IMR-90 (cell line): ENCODE measurements at regions not wholly inside any gene's neighbourhood (a gene's known extent, or its start where the extent isn't known, plus 50 kb on each side); places are given as distances from the start of the nearest gene placed in this dataset.

Experiments used
- ATAC-seq: fragments of 200-7000 bp; cut with Tn5 transposase; 2 replicates; pipeline ENCODE4 v1.9.1; 2020; ENCODE audit warnings: low read depth, mild to moderate bottlenecking, moderate library complexity
- BruUV-seq: library from RNA; stranded (reverse); fragments of 400-500 nt; replicated peaks from 2 replicates; lab custom pipeline; 2021; lab: Mats Ljungman, UMichigan
- CTCF ChIA-PET: fragments of 300-600 bp; formaldehyde crosslinking; extraction: SDS; loops from one replicate; lab custom pipeline; 2021; ENCODE audit warnings: antibody characterized with exemption; lab: Yijun Ruan, JAX
- POLR2A ChIA-PET: fragments of 300-600 bp; sonication (Branson Sonifier 250); formaldehyde crosslinking; loops from one replicate; lab custom pipeline; 2022; ENCODE audit warnings: antibody characterized with exemption; ENCODE audit not compliant: unreplicated experiment; lab: Charles Lee
- DNase-seq: peaks from one replicate; pipeline ENCODE4 v3.0.0; 2013
- H2AFZ ChIP-seq: replicated peaks from 2 replicates; pipeline ENCODE3; 2013; ENCODE audit warnings: low read length, mild to moderate bottlenecking; ENCODE audit not compliant: poor library complexity
- H2AK5ac ChIP-seq: 2 replicates; pipeline ENCODE4 v1.6.1; 2013; ENCODE audit warnings: low read depth, low read length, inconsistent platforms
- H2AK9ac ChIP-seq: replicated peaks from 2 replicates; pipeline ENCODE3; 2013; ENCODE audit warnings: mild to moderate bottlenecking, low read depth, low read length, moderate library complexity; ENCODE audit not compliant: poor library complexity
- H2BK120ac ChIP-seq: 2 replicates; pipeline ENCODE4 v1.6.1; 2013; ENCODE audit warnings: low read depth, low read length, inconsistent platforms
- H2BK15ac ChIP-seq: 3 replicates; pipeline ENCODE4 v1.6.1; 2013; ENCODE audit warnings: low read depth, low read length, inconsistent platforms
- H2BK20ac ChIP-seq: 2 replicates; pipeline ENCODE4 v1.6.1; 2013; ENCODE audit warnings: low read depth, mild to moderate bottlenecking, inconsistent platforms, low read length, moderate library complexity
- H2BK5ac ChIP-seq: 2 replicates; pipeline ENCODE4 v1.6.1; 2013; ENCODE audit warnings: mild to moderate bottlenecking, low read depth, low read length, inconsistent platforms; ENCODE audit not compliant: poor library complexity, severe bottlenecking
- H3K14ac ChIP-seq: replicated peaks from 2 replicates; pipeline ENCODE4 v1.6.1; 2013; ENCODE audit warnings: low read depth, low read length, inconsistent platforms
- H3K18ac ChIP-seq: 2 replicates; pipeline ENCODE4 v1.6.1; 2013; ENCODE audit warnings: low read depth, low read length, control low read depth
- H3K23ac ChIP-seq: 2 replicates; pipeline ENCODE4 v1.6.1; 2013; ENCODE audit warnings: low read depth, low read length, inconsistent platforms
- H3K27ac ChIP-seq: 2 replicates; pipeline ENCODE4 v1.5.1; 2013; ENCODE audit warnings: mild to moderate bottlenecking, control low read depth, low read length; ENCODE audit not compliant: insufficient read depth
- H3K27me3 ChIP-seq: 2 replicates; pipeline ENCODE4 v1.6.1; 2013; ENCODE audit warnings: low read length; ENCODE audit not compliant: control insufficient read depth, insufficient read depth
- H3K36me3 ChIP-seq: 2 replicates; pipeline ENCODE4 v1.6.1; 2013; ENCODE audit warnings: low read length, mixed read lengths; ENCODE audit not compliant: control insufficient read depth, insufficient read depth
- H3K4ac ChIP-seq: 2 replicates; pipeline ENCODE4 v1.6.1; 2013; ENCODE audit warnings: low read depth, low read length, inconsistent platforms
- H3K4me1 ChIP-seq: 2 replicates; pipeline ENCODE4 v1.6.1; 2013; ENCODE audit warnings: low read length, mixed read lengths; ENCODE audit not compliant: control insufficient read depth, insufficient read depth
- H3K4me2 ChIP-seq: 2 replicates; pipeline ENCODE4 v1.6.1; 2013; ENCODE audit warnings: low read depth, mild to moderate bottlenecking, control low read depth, low read length, moderate library complexity
- H3K4me3 ChIP-seq: 2 replicates; pipeline ENCODE4 v1.5.1; 2013; ENCODE audit warnings: low read depth, mild to moderate bottlenecking, control low read depth, low read length, moderate library complexity; ENCODE audit not compliant: insufficient read depth
- H3K56ac ChIP-seq: 2 replicates; pipeline ENCODE4 v1.6.1; 2013; ENCODE audit warnings: low read length, inconsistent platforms; ENCODE audit not compliant: insufficient read depth; ENCODE audit errors: extremely low read depth
- H3K79me1 ChIP-seq, 2 experiments: 2 replicates each; pipeline ENCODE4 v1.6.1; 2013; ENCODE audit warnings: low read length in 2 of 2, inconsistent platforms in 1 of 2, low read depth in 1 of 2
- H3K9ac ChIP-seq: 2 replicates; pipeline ENCODE4 v1.6.1; 2013; ENCODE audit warnings: low read depth, low read length, control low read depth
- H3K9me1 ChIP-seq: 2 replicates; pipeline ENCODE4 v1.6.1; 2013; ENCODE audit warnings: low read length, inconsistent platforms; ENCODE audit not compliant: insufficient read depth
- H3K9me3 ChIP-seq: 2 replicates; pipeline ENCODE4 v1.6.1; 2013; ENCODE audit warnings: low read length; ENCODE audit not compliant: control insufficient read depth, insufficient read depth
- H4K20me1 ChIP-seq: 2 replicates; pipeline ENCODE4 v1.6.1; 2013; ENCODE audit warnings: low read length, inconsistent platforms; ENCODE audit not compliant: insufficient read depth
- H4K5ac ChIP-seq: 2 replicates; pipeline ENCODE4 v1.6.1; 2013; ENCODE audit warnings: mild to moderate bottlenecking, low read depth, low read length, control low read depth
- H4K8ac ChIP-seq, 2 experiments: 2 replicates each; pipeline ENCODE4 v1.6.1; 2013; ENCODE audit warnings: low read depth in 2 of 2, low read length in 2 of 2, control low read depth in 1 of 2, inconsistent platforms in 1 of 2
- H4K91ac ChIP-seq: 2 replicates; pipeline ENCODE4 v1.6.1; 2013; ENCODE audit warnings: low read depth, low read length, inconsistent platforms; ENCODE audit not compliant: insufficient read depth
- BHLHE40 ChIP-seq: fragments of 150-350 bp; IDR thresholded peaks from 2 replicates; pipeline ENCODE4 v1.6.1; 2016; ENCODE audit warnings: mild to moderate bottlenecking, low read depth, low read length
- CEBPB ChIP-seq: IDR thresholded peaks from 2 replicates; pipeline ENCODE4 v1.6.1; 2012; ENCODE audit warnings: low read depth, low read length, improper control_type of control experiment
- CHD1 ChIP-seq: IDR thresholded peaks from 2 replicates; pipeline ENCODE4 v1.6.1; 2012; ENCODE audit warnings: low read depth, low read length, improper control_type of control experiment
- CTCF ChIP-seq: conservative IDR thresholded peaks from 2 replicates; pipeline ENCODE4 v1.5.1; 2012; ENCODE audit warnings: mild to moderate bottlenecking, low read depth, low read length, improper control_type of control experiment
- ELK1 ChIP-seq: fragments of 150-350 bp; IDR thresholded peaks from 2 replicates; pipeline ENCODE4 v1.6.1; 2016; ENCODE audit warnings: low read depth, mild to moderate bottlenecking, low read length, moderate library complexity, borderline replicate concordance
- FOS ChIP-seq: fragments of 150-350 bp; IDR thresholded peaks from 2 replicates; pipeline ENCODE4 v1.6.1; 2016; ENCODE audit warnings: low read depth, low read length
- MAFK ChIP-seq: IDR thresholded peaks from 2 replicates; pipeline ENCODE4 v1.6.1; 2012; ENCODE audit warnings: low read depth, low read length, improper control_type of control experiment
- MAZ ChIP-seq: IDR thresholded peaks from 2 replicates; pipeline ENCODE4 v1.6.1; 2012; ENCODE audit warnings: low read depth, mild to moderate bottlenecking, low read length, improper control_type of control experiment, moderate library complexity, borderline replicate concordance
- MXI1 ChIP-seq: IDR thresholded peaks from 2 replicates; pipeline ENCODE4 v1.6.1; 2012; ENCODE audit warnings: low read depth, mild to moderate bottlenecking, low read length, moderate library complexity, borderline replicate concordance
- NFE2L2 ChIP-seq: fragments of 150-350 bp; IDR thresholded peaks from 2 replicates; pipeline ENCODE4 v1.6.1; 2016; ENCODE audit warnings: low read depth, mild to moderate bottlenecking, low read length
- POLR2A ChIP-seq: IDR thresholded peaks from 2 replicates; pipeline ENCODE4 v1.6.1; 2012; ENCODE audit warnings: mild to moderate bottlenecking, low read depth, low read length
- RAD21 ChIP-seq: IDR thresholded peaks from 2 replicates; pipeline ENCODE4 v1.6.1; 2012; ENCODE audit warnings: low read length, improper control_type of control experiment
- RCOR1 ChIP-seq: IDR thresholded peaks from 2 replicates; pipeline ENCODE4 v1.6.1; 2012; ENCODE audit warnings: mild to moderate bottlenecking, low read length, improper control_type of control experiment; ENCODE audit not compliant: insufficient replicate concordance
- RFX5 ChIP-seq: IDR thresholded peaks from 2 replicates; pipeline ENCODE4 v1.8.0; 2012; ENCODE audit warnings: low read depth, mild to moderate bottlenecking, low read length, moderate library complexity
- SMC3 ChIP-seq: fragments of 150-350 bp; IDR thresholded peaks from 2 replicates; pipeline ENCODE4 v1.6.1; 2016; ENCODE audit warnings: low read depth, mild to moderate bottlenecking, antibody characterized with exemption, low read length, moderate library complexity
- USF2 ChIP-seq: fragments of 150-350 bp; IDR thresholded peaks from 2 replicates; pipeline ENCODE4 v1.6.1; 2017; ENCODE audit warnings: mild to moderate bottlenecking, antibody characterized with exemption, low read length, low read depth
- WGBS, 2 experiments: methylation state at CpG; one replicate each; pipeline versions ENCODE4 v1.1.5 to v1.1.7; 2013; ENCODE audit warnings: missing lambda C conversion rate in 2 of 2; ENCODE audit not compliant: insufficient read length in 1 of 2; ENCODE audit errors: extremely low coverage in 2 of 2; 5-methylcytosine and 5-hydroxymethylcytosine counted together
- dilution Hi-C: fragments of 300-500 bp; cut with HindIII; formaldehyde crosslinking; loops from one replicate; pipeline ENCODE4 v1.14.3; 2018; ENCODE audit warnings: low sequenced_read_pairs; ENCODE audit not compliant: unreplicated experiment
- in situ Hi-C: fragments of 300-500 bp; cut with MboI; formaldehyde crosslinking; loops from 3 replicates; pipeline ENCODE4 v1.14.3; 2019; ENCODE audit warnings: low sequenced_read_pairs, inconsistent platforms, mixed read lengths
- intact Hi-C: fragments of 100-400 bp; cut with micrococcal nuclease; formaldehyde crosslinking; loops from 2 replicates; pipeline ENCODE4 v1.10.0; 2022

- no CpG with 5 or more reads among the region's 1 CpG for WGBS, 2 experiments
- H2BK5ac ChIP-seq: no peak overlapping the region
- H3K4me2 ChIP-seq: no peak overlapping the region
- H3K18ac ChIP-seq: no peak overlapping the region
- H2BK15ac ChIP-seq: no peak overlapping the region
- no peaks in the 10 kb centered on the region for H3K79me1 ChIP-seq
- no peak overlapping the region for H3K14ac ChIP-seq
- in situ Hi-C loops: no loop called here
- H2AFZ ChIP-seq: no peak overlapping the region
- no peak overlapping the region for H3K9ac ChIP-seq
- H3K9me1 ChIP-seq: no peaks in the 10 kb centered on the region
- dilution Hi-C loops: no loop called here
- CTCF ChIA-PET: interaction anchor here (0.7 kb wide), 1 partner anchor 504 kb away, joined by 3 read pairs; no protein-coding TSS in a partner anchor
- DNase-seq (no peak), ATAC-seq (no peak)
- peaks cover 6% of the 10 kb centered on the region for H3K9me3 ChIP-seq
- H2AK5ac ChIP-seq: no peak overlapping the region
- H3K27ac ChIP-seq: no peak overlapping the region
- H2BK120ac ChIP-seq: no peak overlapping the region
- H3K36me3 ChIP-seq: no peaks in the 10 kb centered on the region
- no peak overlapping the region for H3K4me3 ChIP-seq
- no peak overlapping the region for H4K8ac ChIP-seq
- intact Hi-C loops: no loop called here
- BruUV-seq: no TSS peak
- TF ChIP-seq MXI1 (no peak), RCOR1 (no peak), ELK1 (no peak), USF2 (no peak), CHD1 (no peak), RAD21 (no peak), NFE2L2 (no peak), RFX5 (no peak), MAFK (no peak), CTCF (no peak), BHLHE40 (no peak), CEBPB (no peak), MAZ (no peak), POLR2A (no peak), FOS (no peak), SMC3 (no peak)
- H4K91ac ChIP-seq: no peak overlapping the region
- H2AK9ac ChIP-seq: no peak overlapping the region
- H3K4ac ChIP-seq: no peak overlapping the region
- H3K4me1 ChIP-seq: no peaks in the 10 kb centered on the region
- no peak overlapping the region for H3K56ac ChIP-seq
- H2BK20ac ChIP-seq: no peak overlapping the region
- POLR2A ChIA-PET: no interaction called here
- no peaks in the 10 kb centered on the region for H4K20me1 ChIP-seq
- H4K5ac ChIP-seq: no peak overlapping the region
- no peak overlapping the region for H3K23ac ChIP-seq
- H3K27me3 ChIP-seq: no peaks in the 10 kb centered on the region
Observed at GRCh38 chr3:62999791-63000190, 124.6 kb upstream of the CADPS start.
